CD1c-positive myeloid dendritic cell (primary cell): ENCODE measurements at regions not wholly inside any gene's neighbourhood (a gene's known extent, or its start where the extent isn't known, plus 50 kb on each side); places are given as distances from the start of the nearest gene placed in this dataset.
"Not testable (repeated sequence)": the region's sequence is repeated elsewhere in the genome, so short reads cannot be mapped to it uniquely, and the experiment has no call there.

Experiments
- DNase-seq: peaks from one replicate; pipeline ENCODE4 v3.0.0-alpha.2; 2016; ENCODE audit errors: extremely low spot score

DNA sequence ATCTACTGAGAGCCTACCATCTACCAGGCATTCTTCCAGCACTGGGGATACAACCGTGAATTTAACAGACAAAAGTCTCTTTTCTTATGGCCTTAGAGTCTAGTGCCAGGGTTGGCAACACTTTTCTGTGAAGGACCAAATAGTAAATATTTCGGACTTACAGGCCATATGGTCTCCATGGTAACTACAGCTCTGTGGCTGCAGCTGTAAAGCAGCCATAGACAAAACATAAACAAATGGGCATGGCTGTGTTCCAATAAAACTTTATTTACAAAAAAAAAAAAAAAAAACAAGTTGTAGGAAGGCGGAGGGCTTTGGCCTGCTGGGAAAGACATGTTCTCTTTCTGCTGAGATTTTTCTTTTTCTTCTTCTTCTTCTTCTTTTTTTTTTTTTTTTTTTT lies 98.7 kb downstream of the ABCC12 start:
- no peak for DNase-seq

DNA sequence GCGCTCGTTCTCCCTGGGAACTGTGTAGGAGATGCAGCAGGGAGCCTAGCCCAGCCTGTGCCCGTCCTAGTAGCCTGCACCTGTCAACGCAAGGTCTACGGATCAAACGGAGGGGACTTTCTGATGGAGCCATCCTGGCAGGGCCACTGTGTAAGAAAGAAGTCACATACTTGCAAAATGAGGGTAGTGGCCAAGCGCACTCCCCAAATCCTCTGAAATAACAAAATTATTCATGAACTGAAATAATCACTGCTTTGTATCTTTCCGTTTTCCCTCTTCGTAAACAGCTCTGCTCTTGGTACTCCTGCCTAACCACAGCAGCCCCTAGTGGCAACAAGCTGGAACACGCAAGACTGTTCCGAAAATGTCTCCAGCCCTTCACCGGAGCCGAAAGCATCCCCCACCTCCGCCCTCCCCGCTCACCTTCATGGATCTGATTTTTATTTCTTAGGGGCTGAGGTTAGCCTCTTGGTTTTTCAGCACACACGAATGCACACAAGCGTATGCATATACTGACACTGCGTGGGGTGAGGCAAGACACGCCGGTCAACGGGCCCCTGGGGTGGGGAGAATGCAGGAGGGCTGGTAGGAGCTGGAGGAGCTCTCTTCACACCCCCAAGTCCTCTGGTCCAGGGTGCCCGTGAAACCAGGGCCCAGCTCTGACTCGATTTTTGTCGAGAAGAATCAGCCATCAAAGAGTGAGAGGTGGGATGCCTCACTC lies 100.8 kb downstream of the ABCC12 start:
- DNase-seq = peak; percentile 10

DNA sequence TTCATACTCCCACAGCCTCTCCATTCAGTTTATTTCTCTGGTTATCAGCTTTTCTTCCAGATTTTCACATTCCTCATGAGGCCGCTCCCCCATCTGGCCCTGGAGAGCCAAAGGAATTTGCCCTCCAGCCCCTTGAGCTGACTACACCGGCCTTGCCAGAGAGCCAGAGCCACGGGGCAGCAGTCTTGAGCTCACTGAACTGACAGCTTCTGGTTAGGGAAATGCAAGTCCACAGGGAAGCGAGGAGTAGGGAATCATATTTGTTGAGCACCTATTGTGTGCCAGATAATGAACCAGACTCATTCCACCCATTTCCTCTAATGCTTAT lies 102.4 kb downstream of the ABCC12 start:
- no peak for DNase-seq

DNA sequence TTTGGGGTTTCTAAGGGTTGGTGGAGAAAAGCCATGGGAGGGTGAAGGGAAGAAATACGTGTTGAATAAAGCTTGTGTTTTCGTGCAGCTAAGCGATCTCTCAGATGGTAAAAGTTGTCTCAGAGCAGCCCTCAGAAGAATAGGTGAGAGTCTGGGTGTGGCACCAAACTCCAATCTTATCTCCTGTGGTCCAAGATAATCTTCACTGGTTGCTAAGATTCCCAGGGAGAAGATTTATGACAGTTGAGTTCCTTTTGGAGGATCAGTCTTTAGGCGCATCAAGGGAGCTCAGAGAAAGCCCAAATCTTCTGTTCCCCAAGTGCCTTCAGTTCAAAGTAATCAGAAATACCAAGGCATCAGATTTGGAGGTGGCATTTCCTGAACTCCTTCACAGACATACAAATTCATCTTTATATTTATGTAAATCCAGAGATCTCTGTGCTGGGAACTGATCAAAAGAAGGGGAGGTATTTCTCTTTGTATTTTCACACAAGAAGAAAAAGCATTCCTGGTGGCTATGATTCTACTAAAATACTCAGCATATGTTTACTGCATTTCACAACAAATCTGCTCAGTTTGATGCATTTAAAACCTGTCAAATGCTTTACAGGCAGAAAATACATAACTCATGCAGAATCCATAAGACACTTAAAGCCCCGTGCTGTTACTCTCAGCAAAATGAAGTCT lies 102.9 kb downstream of the ABCC12 start:
- no peak for DNase-seq

- DNase-seq = no peak
Observed at GRCh38 chr16:48050871-48051270, 104.9 kb downstream of the ABCC12 start.

DNA sequence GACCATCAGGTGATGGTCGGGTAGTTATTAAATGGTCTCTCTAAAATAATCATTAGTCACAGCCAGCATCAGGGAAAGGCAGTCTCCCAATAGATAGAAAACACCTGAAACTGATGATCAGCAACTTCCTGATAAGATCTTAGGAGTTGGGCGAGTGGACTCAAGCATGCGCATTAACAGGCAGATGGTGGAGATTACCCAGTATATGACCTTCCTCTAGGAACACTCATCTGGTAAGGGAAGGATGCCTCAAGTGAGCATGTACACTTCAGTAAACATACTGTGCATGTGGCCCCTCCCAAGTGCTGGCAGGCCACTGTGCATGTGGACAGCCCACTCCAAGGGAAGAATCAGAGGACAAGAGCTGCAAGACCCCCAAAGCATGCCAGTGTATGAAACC lies 105.9 kb downstream of the ABCC12 start:
- DNase-seq = no peak

DNA sequence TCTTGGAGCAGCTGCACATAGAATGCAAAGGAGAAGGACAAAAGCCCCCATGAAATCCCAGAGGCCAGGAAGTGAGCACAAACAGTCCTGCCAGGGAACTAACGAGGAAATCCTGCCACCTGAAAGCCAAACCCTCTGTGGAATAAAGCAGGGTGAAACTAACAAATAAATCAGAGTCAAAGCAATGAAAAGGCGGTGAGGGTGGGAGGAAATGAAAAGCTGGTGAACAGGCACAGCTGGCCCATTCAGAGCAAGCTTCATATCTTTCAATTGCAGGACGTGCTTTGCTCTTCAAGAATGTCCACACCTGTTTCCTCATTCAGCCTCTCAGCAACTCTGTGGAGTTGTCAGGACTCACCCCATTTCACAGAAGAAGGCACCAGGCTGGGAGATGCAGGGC lies 108.1 kb downstream of the ABCC12 start:
- no peak for DNase-seq

GRCh38 chr16:48047241-48047640 lies 108.6 kb downstream of the ABCC12 start:
- DNase-seq = no peak

- no peak for DNase-seq
Observed at GRCh38 chr16:48044117-48044516, 111.7 kb downstream of the ABCC12 start.

DNA sequence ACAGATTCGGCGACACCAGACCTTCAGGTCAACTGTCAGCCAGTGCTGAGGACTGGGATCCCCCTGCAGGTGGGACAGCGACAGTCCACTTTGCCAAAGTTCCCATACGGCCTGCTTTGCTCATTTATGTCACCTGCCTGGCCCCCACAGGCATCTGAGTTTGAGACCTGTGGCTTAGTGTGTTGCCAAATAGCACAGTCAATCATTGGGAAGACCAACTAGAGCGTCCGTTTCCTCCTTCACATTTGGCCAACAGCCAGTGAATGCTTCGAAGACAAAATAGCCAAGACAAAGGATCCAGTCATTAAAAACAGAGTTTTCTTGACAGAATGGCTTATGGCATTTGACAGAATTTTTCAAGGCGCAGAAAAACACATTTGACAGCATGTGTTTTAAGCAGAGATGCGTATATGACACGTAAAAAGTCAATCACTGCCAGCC lies 113.8 kb downstream of the ABCC12 start:
- DNase-seq = no peak

DNA sequence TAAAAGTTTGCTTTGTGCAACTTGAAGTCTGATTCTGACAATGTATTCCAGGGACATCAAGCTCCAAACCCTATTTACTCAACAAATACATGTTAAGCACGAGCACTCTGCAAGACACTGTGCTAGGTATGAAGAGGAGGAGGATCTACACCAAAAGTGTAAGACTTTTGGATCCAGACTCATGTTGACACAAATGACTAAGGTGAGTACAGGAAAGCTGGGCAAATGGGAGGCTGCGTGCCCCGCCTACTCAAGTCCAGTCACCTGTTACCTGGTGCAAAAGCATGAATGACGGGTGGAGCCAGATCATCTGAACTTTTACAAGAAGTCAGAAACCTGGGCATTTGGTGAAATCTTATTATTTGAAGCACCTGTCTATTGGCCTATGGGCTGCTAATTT lies 120.7 kb downstream of the ABCC12 start:
- no peak for DNase-seq

- DNase-seq = no peak
Observed at GRCh38 chr16:48030926-48031325, 124.9 kb downstream of the ABCC12 start.

DNA sequence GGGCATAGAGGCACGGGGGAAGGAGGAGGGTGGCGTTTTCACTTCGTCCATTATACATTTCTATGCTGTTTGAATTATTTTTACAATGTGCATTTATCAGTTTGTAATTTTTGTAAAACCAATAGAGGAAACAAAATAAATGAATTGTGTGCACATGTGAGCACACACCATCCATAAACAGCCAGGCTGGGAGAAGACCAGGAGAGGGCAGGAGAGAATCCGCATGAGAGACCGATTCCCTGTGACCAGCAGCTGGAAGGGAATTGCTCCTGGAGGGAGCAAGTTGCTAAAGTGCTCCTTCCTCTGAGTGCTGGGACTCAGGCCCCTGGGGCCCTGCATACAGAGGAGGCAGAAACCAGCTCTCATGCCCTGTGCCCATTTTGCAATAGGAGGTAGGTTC lies 126.0 kb downstream of the ABCC12 start:
- DNase-seq = no peak

GRCh38 chr16:48025359-48025758 lies 130.4 kb downstream of the ABCC12 start:
- no peak for DNase-seq

- DNase-seq = no peak
Observed at GRCh38 chr16:48024042-48024441, 131.8 kb downstream of the ABCC12 start.

GRCh38 chr16:48022496-48022895 lies 133.3 kb downstream of the ABCC12 start:
- no peak for DNase-seq

DNA sequence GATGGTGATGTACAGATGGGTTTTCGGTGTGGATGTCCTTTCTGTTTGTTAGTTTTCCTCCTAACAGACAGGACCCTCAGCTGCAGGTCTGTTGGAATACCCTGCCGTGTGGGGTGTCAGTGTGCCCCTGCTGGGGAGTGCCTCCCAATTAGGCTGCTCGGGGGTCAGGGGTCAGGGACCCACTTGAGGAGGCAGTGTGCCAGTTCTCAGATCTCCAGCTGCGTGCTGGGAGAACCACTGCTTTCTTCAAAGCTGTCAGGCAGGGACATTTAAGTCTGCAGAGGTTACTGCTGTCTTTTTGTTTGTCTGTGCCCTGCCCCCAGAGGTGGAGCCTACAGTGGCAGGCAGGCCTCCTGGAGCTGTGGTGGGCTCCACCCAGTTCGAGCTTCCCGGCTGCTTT lies 135.2 kb downstream of the ABCC12 start:
- DNase-seq = not testable (repeated sequence)

GRCh38 chr16:48014349-48015135 lies 141.3 kb downstream of the ABCC12 start:
- DNase-seq = no peak

DNA sequence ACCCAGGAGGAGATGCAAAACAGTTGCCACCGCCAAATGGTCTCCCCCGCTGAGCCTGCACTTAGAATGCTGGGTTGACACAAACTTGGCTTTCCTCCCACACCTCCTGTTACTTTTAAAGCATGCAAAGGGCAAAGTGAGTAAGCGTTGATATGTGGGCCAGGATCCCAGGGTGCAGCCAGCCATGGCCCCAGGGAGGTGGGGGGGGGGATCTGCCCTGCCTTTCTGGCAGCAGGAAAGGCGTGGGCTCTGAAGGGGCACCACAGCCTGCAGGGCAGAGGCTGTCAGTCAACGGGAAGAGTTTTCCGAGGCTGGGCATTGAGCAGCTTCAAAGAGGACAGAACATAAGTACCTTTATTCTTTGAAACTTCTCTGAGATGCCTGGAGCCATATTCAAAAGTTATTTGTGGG lies 142.3 kb downstream of the ABCC12 start:
- no peak for DNase-seq

- DNase-seq = no peak
Observed at GRCh38 chr16:48011878-48012658, 143.7 kb downstream of the ABCC12 start.

DNA sequence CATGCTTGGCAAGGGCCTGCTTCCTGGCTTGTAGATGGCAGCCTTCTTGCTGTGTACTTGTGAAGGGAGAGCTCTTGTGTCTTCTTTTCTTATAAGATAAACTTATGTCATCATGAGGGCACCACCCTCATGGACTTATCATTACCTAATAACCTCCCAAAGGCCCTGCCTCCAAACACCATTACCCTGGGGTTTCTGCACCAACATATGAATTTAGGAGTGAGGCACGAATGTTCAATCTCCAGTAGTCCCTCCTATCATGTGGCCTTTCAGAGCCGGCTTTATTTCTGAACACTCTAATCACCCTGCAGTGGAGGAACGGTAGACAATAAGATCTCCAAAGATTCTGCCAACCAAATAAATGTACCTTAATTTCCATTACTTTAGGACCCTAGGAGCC lies 144.3 kb downstream of the ABCC12 start:
- DNase-seq = no peak

- no peak for DNase-seq
Observed at GRCh38 chr16:48008011-48008525, 147.7 kb downstream of the ABCC12 start.
